ENCODE measurements at regions not wholly inside any gene's neighbourhood (a gene's known extent, or its start where the extent isn't known, plus 50 kb on each side); places are given as distances from the start of the nearest gene placed in this dataset.
"Not testable (repeated sequence)": the region's sequence is repeated elsewhere in the genome, so short reads cannot be mapped to it uniquely, and the experiment has no call there.

- DNase-seq: no peak
Observed at GRCh38 chr1:60637651-60638050, 444.7 kb upstream of the NFIA start.

DNA sequence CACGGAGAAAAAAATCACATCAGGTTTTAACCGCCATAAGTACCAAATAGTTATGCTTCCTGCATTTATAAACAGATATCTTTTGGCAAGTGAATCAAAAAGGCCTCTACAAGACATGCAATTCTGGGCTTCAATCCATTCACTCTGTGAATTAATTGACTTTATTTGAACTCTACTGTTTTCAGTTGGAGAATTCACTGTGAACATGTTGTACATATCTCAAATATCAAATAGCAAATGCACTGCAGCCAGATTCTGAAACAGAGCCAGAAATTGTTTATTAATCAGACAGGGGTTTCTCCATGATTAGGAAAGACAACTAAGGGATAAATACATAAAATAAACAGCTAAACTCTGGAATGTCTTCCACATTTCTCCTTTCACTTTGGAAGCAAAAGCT is 445.4 kb upstream of the NFIA start:
- no peak for DNase-seq

DNA sequence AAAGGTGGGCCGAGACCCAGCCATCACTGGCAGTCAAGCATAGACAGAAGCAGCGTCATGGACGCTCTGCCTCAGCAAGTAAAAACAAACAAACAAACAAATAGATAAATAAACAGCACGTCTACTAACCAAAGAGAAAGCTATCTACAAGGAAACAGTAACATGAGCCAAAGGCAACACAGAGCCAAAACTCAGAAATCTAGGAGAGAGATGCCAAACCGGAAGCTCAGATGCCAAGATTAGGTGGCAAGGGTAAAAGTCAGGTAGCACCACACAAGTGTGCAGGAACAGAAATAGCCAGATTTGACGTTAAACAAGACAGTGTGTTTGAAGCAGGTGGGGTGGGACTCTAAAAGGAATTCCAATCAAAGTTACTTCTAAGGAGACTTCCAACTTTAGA is 448.3 kb upstream of the NFIA start:
- DNase-seq: no peak

- no peak for DNase-seq
Observed at GRCh38 chr1:60622486-60622885, 459.9 kb upstream of the NFIA start.

- no peak for DNase-seq
Observed at GRCh38 chr1:60621368-60621851, 461.0 kb upstream of the NFIA start.

- no peak for DNase-seq
Observed at GRCh38 chr1:60620087-60620486, 462.3 kb upstream of the NFIA start.

GRCh38 chr1:60619581-60619980 is 462.8 kb upstream of the NFIA start:
- no peak for DNase-seq

- DNase-seq: no peak
Observed at GRCh38 chr1:60615666-60616065, 466.7 kb upstream of the NFIA start.

DNA sequence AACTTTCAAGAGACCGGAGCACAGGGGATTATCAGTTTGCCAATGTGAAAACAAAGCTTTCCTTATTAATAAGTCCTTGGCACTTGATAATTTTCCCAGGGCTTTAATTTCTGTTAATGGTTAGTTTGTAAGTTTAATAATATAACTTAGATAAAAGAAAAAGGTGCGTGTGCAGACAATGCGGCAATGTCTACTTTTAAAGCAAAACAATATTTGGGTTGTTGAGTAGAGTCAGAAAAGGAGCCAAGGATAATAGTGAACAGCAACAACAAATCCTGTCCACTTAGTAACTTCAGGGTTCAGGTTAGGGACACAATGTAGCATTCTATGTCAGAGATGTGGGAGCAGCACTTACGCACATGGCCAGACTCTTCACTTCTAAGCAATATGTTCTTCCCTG is 469.6 kb upstream of the NFIA start:
- DNase-seq: no peak

DNA sequence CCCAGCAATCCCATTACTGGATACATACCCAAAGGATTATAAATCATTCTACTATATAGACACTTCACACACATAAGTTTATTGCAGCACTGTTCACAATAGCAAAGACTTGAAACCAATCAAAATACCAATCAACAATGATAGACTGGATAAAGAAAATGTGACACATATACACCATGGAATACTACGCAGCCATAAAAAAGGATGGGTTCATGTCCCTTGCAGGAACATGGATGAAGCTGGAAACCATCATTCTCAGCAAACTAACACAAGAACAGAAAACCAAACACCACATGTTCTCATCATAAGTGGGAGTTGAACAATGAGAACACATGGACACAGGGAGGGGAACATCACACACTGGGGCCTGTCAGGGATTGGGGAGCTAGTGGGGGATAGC is 475.4 kb upstream of the NFIA start:
- not testable (repeated sequence) for DNase-seq

DNA sequence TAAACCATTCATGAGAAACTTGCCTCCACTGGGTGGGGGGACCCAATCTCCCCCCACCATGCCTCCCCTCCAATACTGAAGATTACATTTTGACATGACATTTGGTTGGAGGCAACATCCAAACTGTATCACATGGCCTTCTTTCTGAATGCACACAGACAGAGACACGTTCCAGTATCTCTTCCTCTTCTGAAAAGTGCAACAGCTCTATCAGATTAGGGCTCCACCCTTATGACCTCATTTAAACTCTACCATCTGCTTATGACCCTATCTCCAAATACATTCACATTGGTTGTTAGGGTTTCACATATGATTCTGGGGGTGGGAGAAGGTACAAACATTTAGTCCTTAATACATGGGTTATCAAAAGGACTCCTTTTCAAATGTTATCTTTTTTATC is 481.8 kb upstream of the NFIA start:
- DNase-seq: no peak

DNA sequence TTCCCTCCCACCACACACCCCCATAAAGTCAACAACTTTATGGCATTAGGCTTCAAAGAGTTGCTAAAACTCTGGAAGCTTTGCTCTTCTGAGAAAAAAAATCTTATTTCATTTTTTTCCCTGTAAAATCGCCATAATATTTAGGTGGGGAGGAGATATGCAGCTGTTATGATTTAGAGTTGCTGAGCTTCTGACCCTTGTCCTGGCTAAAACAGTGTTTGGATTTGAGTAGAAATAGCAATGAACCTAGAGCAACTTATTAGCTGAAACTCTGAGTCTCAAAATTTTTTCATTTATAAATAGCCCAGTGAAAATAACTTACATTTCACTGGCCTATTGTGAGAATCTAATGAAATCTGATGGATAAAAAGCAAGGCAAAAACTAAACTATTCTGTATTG is 482.8 kb upstream of the NFIA start:
- DNase-seq: no peak

GRCh38 chr1:60598041-60598910 is 484.1 kb upstream of the NFIA start:
- DNase-seq: no peak

- no peak for DNase-seq
Observed at GRCh38 chr1:60596791-60597750, 485.3 kb upstream of the NFIA start.

GRCh38 chr1:60591583-60591982 is 490.8 kb upstream of the NFIA start:
- DNase-seq: no peak

- DNase-seq: no peak
Observed at GRCh38 chr1:60589916-60590315, 492.4 kb upstream of the NFIA start.

DNA sequence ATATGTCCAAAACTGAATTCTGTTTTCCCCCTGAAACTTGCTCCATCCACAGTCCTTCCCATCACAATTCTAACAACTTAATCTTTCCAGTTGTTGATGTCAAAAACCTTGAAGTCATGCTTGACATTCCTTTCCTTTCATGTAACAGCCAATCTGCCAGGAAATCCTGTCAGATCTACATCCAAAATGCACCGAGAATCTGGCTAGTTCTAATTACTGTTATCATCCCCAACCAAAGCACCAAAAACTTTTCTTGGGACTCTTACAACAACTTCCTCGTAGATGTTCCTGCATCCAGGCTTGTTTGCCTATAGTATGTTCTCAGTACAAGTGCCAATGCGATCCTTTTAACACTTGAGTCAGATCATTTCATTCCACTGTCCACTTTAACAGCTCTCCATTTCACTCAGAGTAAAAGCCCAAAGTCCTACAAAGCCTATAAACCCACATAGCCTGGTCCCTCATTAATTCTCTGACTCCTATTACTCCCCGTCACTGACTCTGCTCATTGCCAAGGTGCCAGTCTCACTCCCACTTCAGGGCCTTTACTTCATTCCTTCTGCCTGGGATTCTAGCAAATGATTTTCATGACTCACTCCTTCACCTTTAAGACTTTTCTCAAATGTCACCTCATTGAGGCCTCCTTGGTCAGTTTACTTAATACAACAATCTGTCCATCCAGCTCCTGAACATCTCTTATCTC is 493.2 kb upstream of the NFIA start:
- DNase-seq: no peak

DNA sequence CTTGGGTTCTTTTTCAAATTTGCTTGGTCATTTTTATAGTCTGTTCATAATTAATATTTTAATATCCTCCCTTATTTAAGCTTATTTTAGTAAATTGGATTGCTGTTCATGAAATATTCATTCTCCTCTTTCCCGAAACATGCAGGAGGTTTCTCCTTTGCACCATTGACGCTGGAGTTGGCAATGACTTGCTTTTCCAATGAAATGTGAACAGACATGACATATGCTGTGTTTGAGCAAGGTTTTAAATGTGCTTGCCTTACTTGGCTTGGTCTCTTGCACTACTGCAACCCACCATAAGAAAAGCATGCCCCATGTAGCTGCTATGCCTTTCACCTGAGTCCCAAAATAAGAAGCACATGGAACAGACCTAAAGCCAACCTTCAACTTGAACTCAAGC is 498.0 kb upstream of the NFIA start:
- DNase-seq: no peak

DNA sequence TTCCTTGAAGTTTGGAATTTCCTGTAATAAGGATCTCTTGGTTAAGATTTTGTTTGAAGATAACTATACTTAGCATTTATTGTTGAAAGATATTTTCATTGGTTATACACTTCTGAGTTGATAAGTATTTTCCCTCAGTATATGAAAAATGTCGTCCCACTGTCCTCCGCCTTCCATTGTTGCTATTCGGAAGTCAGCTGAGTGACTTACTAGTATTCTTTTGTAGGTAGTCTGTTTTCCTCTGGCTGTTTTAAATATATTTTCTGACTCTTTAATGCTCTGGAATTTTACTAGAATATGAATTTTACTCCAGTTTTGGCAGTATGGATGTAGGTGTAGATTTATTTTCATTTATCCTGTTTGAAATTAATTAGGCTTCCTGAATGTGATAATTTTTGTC is 498.7 kb upstream of the NFIA start:
- DNase-seq: no peak

DNA sequence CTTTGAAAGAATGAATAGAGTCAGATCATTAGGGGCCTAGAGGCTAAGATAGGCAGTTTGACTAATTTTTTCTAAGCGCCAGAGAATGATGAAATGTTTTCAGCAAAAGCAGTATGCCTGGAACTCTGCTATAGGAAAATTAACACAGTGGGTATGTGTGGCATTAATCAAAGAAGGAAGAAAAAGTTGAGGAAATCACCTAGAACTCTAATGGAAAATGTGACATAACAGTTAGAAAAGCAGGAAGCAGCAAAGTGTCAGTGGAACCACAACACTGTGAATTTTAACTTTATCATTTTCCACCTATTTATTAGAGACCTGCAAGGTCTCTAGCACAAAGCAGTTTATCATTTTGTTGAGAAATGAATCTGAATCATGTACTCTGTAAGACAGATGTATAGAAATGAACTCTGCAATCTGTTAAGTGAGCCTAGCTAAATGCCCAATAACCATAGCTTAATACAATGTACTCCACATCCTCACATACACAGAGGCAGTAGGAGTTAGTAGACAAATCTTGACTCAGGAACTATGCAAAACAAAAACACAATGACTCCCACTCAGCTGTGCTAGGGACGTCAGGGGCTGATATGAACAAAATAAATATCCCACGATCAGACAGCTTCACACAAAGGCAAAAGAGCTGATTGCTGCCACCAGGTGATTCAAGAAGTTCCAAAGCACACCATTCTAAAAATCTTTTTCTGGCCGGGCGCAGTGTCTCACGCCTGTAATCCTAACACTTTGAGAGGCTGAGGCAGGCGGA is 500.7 kb upstream of the NFIA start:
- DNase-seq: no peak

DNA sequence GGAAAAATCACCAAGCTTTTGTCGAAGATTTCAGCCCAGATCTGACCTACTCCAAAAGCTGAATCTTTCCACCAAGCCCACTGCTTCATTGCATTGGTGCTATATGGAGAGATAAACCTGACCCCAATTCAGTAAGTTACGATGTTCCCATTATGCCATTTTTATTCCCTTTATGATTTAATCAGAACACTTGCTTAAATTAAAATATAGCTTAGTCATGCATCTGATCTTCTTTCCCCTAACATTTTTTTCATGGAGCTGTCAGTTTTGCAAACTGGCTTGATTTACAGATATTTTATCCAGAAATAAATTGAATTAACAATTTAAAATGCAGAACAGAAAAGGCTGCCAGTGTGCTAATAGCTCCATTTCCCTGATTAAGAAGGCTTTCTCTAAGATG is 503.5 kb upstream of the C1orf87 start:
- no peak for DNase-seq

DNA sequence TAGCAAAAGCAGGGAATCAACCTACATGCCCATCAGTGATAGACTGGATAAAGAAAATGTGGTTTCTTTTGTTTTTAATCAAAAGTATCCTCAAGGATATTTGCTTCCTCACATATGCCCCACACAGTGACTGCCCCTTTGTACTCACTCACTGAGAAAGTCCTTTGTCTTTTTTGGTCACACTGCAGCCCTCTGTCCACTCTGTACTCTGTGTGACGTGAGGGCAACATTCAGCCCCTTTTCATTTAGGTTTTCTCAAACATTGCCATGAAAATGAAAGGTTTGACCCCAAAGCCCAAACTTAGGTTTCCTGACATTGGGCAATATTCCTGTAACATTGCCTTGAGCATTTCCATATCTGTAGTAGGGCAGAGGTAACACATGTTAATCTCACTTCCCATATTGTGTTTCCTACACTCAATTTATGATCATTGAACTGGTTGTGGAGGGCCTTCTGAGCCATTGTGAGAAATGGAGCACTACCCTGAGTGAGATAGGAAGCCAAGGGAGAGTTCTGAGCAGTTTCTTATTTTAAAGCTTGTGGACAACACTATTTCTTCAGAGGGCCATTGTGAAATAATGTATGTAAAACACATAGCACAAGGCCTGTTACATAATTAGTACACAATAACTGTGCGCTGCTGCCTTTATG is 501.9 kb upstream of the C1orf87 start:
- no peak for DNase-seq
